ENCODE measurements at regions not wholly inside any gene's neighbourhood (a gene's known extent, or its start where the extent isn't known, plus 50 kb on each side); places are given as distances from the start of the nearest gene placed in this dataset.

- no peak for DNase-seq
Observed at GRCh38 chr1:25103164-25103795, 129.0 kb downstream of the SYF2 start.

- DNase-seq: no peak
Observed at GRCh38 chr1:25100151-25100833, 132.0 kb downstream of the SYF2 start.

- no peak for DNase-seq
Observed at GRCh38 chr1:25099343-25099951, 132.9 kb downstream of the SYF2 start.

GRCh38 chr1:25098717-25099116 is 133.6 kb downstream of the SYF2 start:
- no peak for DNase-seq

- DNase-seq: no peak
Observed at GRCh38 chr1:25096307-25097150, 135.8 kb downstream of the SYF2 start.

- DNase-seq: no peak
Observed at GRCh38 chr1:25095635-25096200, 136.6 kb downstream of the SYF2 start.

GRCh38 chr1:25094995-25095394 is 137.3 kb downstream of the SYF2 start:
- DNase-seq: no peak

GRCh38 chr1:25094229-25094628 is 138.1 kb downstream of the SYF2 start:
- no peak for DNase-seq

GRCh38 chr1:25091658-25092057 is 140.6 kb downstream of the SYF2 start:
- no peak for DNase-seq

- DNase-seq: no peak
Observed at GRCh38 chr1:25090707-25091422, 141.4 kb downstream of the SYF2 start.

GRCh38 chr1:25089772-25090171 is 142.5 kb downstream of the SYF2 start:
- DNase-seq: no peak

- no peak for DNase-seq
Observed at GRCh38 chr1:25088946-25089345, 143.4 kb downstream of the SYF2 start.

GRCh38 chr1:25088180-25088701 is 144.1 kb downstream of the SYF2 start:
- no peak for DNase-seq

GRCh38 chr1:25086518-25087079 is 145.7 kb downstream of the SYF2 start:
- DNase-seq: no peak

GRCh38 chr1:25084407-25084806 is 147.9 kb downstream of the SYF2 start:
- DNase-seq: no peak

GRCh38 chr1:25083481-25084345 is 148.6 kb downstream of the SYF2 start:
- DNase-seq: no peak

- no peak for DNase-seq
Observed at GRCh38 chr1:25082995-25083394, 149.3 kb downstream of the SYF2 start.

GRCh38 chr1:25082216-25082899 is 149.9 kb downstream of the SYF2 start:
- DNase-seq: no peak

- no peak for DNase-seq
Observed at GRCh38 chr1:25081496-25081895, 150.8 kb downstream of the SYF2 start.

Data from effector CD4-positive, alpha-beta T cell (primary cell).